ENCODE measurements at regions not wholly inside any gene's neighbourhood (a gene's known extent, or its start where the extent isn't known, plus 50 kb on each side); places are given as distances from the start of the nearest gene placed in this dataset.

GRCh38 chr11:69562816-69563215 lies 78.1 kb upstream of the CCND1 start:
- DNase-seq (ENCODE audit: low spot score), result no peak
- intact Hi-C loops (cut with micrococcal nuclease), result no loop called here
- Mint-ChIP-seq H3K4me1 (ENCODE audit: low read depth) (peaks cover 18% of the 10 kb centered on the region), H3K27ac (no peak overlapping the region), H3K36me3 (ENCODE audit: low read depth) (no peaks in the 10 kb centered on the region), H3K4me3 (no peak overlapping the region), H3K27me3 (ENCODE audit: insufficient read depth) (peaks cover 15% of the 10 kb centered on the region), H3K9me3 (no peaks in the 10 kb centered on the region)

DNA sequence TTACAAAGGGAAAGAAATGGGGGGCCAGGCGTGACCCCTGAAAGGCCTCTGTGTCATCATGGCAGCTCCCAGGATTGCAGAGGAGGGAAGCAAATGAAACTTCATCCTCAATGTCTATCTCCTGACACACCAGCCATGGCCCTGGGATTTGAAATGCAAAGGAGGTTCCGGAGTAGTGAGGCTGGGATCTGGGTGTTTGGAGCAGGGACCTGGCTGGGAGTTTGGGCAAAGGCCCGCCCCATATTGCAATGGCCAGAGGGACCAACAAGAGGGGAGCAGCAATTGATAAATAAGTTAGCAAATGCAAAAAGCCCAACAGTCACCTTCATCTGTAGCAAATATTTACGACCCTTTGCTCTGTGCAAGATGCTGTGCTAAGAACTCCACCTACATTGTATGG lies 77.7 kb upstream of the CCND1 start:
- Mint-ChIP-seq H3K27me3 (ENCODE audit: insufficient read depth) (peaks cover 15% of the 10 kb centered on the region), H3K9me3 (no peaks in the 10 kb centered on the region), H3K36me3 (ENCODE audit: low read depth) (no peaks in the 10 kb centered on the region), H3K27ac (no peak overlapping the region), H3K4me1 (ENCODE audit: low read depth) (peaks cover 14% of the 10 kb centered on the region), H3K4me3 (no peak overlapping the region)
- intact Hi-C loops (cut with micrococcal nuclease), result no loop called here
- DNase-seq (ENCODE audit: low spot score), result no peak

DNA sequence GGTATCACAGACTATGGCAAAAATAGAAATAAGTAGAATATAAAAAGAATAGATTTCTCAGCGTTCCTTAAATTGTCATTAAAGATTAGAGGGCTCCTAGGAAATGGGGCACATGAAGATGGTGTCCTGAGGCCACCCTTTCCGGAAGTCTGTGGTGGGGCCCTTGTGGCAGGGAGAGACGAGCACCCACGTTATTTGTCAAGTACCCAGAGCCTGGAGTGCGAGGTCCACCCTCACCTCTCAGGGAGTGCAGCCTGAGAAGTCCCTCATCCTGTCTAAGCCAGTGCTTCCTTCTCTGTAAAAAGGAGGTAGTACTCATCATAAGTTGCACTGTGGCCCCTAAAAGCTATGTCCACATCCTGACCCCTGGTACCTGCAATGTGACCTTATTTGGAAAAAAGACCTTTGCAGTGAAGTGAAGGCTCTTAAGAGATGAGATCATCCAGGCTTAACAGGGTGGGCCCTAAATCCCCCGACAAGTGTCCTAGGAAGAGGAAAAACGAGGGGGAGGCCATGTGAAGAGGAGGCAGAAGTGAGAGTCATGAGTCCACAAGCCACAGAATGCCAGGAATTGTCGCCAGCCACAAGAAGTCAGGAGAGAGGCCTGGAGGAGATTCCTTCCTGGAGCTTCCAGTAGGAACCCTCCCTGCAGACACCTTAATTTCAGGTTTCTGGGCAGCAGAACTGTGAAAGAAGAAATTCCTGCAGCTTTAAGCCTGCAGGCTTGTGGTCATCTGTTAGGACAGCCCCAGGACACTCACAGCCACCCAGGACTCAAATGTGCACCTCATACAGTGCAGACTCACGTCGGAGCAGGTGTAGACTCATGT lies 76.8 kb upstream of the CCND1 start:
- Mint-ChIP-seq H3K36me3 (ENCODE audit: low read depth) (no peaks in the 10 kb centered on the region), H3K4me3 (no peak overlapping the region), H3K27ac (no peak overlapping the region), H3K4me1 (ENCODE audit: low read depth) (peaks cover 5% of the 10 kb centered on the region), H3K9me3 (no peaks in the 10 kb centered on the region), H3K27me3 (ENCODE audit: insufficient read depth) (peaks cover 15% of the 10 kb centered on the region)
- DNase-seq (ENCODE audit: low spot score), result no peak
- intact Hi-C loops (cut with micrococcal nuclease), result no loop called here

- no peaks in the 10 kb centered on the region for H3K9me3 Mint-ChIP-seq
- H3K27me3 Mint-ChIP-seq (ENCODE audit: insufficient read depth), result peaks cover 4% of the 10 kb centered on the region
- H3K4me3 Mint-ChIP-seq, result no peak overlapping the region
- no peaks in the 10 kb centered on the region for H3K36me3 Mint-ChIP-seq (ENCODE audit: low read depth)
- H3K4me1 Mint-ChIP-seq (ENCODE audit: low read depth), result no peaks in the 10 kb centered on the region
- no peak overlapping the region for H3K27ac Mint-ChIP-seq
- intact Hi-C loops (cut with micrococcal nuclease), result no loop called here
- no peak for DNase-seq (ENCODE audit: low spot score)
Measured at GRCh38 chr11:69566001-69566400, 75.0 kb upstream of the CCND1 start.

DNA sequence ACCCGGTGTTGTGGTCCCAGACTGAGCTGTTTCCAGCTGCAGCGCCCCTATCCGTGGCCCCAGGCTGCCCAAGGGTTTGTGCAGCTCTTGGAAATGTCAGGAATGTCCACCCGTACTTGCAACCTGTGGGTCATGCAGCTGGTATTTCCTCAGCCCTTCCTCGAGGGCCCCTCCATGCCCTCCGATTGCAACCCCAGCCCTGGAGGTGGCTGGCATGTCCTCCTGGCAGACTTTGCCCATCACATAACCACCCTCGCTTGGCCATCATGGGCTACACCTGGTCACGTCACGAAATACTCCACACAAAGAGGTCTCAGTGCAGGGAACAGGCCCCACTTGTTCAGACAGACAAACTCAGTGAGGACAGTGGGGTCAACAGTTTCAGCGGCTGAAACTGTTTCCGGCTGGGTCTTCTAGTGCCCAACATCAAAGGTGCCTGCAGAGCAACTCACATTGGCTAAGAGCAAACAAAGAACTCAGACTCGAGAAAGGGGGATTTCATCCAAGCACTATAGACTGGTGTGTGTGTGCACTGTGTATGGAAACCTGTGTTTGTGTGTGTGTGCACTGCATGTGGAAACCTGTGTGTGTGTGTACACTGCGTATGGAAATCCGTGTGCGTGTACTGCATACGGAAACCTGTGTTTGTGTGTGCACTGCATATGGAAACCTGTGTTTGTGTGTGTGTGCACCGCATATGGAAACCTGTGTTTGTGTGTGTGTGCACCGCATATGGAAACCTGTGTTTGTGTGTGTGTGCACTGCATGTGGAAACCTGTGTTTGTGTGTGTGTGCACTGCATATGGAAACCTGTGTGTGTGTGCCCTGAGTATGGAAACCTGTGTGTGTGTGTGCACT lies 72.8 kb upstream of the CCND1 start:
- H3K4me3 Mint-ChIP-seq, result no peak overlapping the region
- no peaks in the 10 kb centered on the region for H3K4me1 Mint-ChIP-seq (ENCODE audit: low read depth)
- DNase-seq (ENCODE audit: low spot score), result no peak
- no peak overlapping the region for H3K27ac Mint-ChIP-seq
- no peaks in the 10 kb centered on the region for H3K9me3 Mint-ChIP-seq
- no peaks in the 10 kb centered on the region for H3K36me3 Mint-ChIP-seq (ENCODE audit: low read depth)
- peaks cover 2% of the 10 kb centered on the region for H3K27me3 Mint-ChIP-seq (ENCODE audit: insufficient read depth)
- intact Hi-C loops (cut with micrococcal nuclease), result no loop called here

- intact Hi-C loops (cut with micrococcal nuclease), result no loop called here
Measured at GRCh38 chr11:69568809-69569097, 72.2 kb upstream of the CCND1 start.

GRCh38 chr11:69569306-69570200 lies 71.4 kb upstream of the CCND1 start:
- H3K4me3 Mint-ChIP-seq, result no peak overlapping the region
- DNase-seq (ENCODE audit: low spot score), result no peak
- H3K4me1 Mint-ChIP-seq (ENCODE audit: low read depth), result no peaks in the 10 kb centered on the region
- H3K27me3 Mint-ChIP-seq (ENCODE audit: insufficient read depth), result peaks cover 2% of the 10 kb centered on the region
- no peaks in the 10 kb centered on the region for H3K9me3 Mint-ChIP-seq
- no peak overlapping the region for H3K27ac Mint-ChIP-seq
- intact Hi-C loops (cut with micrococcal nuclease), result no loop called here
- no peaks in the 10 kb centered on the region for H3K36me3 Mint-ChIP-seq (ENCODE audit: low read depth)

More at GRCh38 chr11:69568809-69569097, 72.2 kb upstream of the CCND1 start:
- no peak overlapping the region for H3K4me3 Mint-ChIP-seq
- no peaks in the 10 kb centered on the region for H3K4me1 Mint-ChIP-seq (ENCODE audit: low read depth)
- no peaks in the 10 kb centered on the region for H3K9me3 Mint-ChIP-seq
- H3K27me3 Mint-ChIP-seq (ENCODE audit: insufficient read depth), result peaks cover 2% of the 10 kb centered on the region
- H3K27ac Mint-ChIP-seq, result no peak overlapping the region
- no peaks in the 10 kb centered on the region for H3K36me3 Mint-ChIP-seq (ENCODE audit: low read depth)
- no peak for DNase-seq (ENCODE audit: low spot score)

- Mint-ChIP-seq H3K4me1 (ENCODE audit: low read depth) (no peaks in the 10 kb centered on the region), H3K27ac (no peak overlapping the region), H3K9me3 (no peaks in the 10 kb centered on the region), H3K4me3 (no peak overlapping the region), H3K27me3 (ENCODE audit: insufficient read depth) (peaks cover 12% of the 10 kb centered on the region), H3K36me3 (ENCODE audit: low read depth) (no peaks in the 10 kb centered on the region)
- intact Hi-C loops (cut with micrococcal nuclease), result no loop called here
- DNase-seq (ENCODE audit: low spot score), result no peak
Measured at GRCh38 chr11:69572233-69572860, 68.6 kb upstream of the CCND1 start.

- Mint-ChIP-seq H3K27me3 (ENCODE audit: insufficient read depth) (peaks cover 15% of the 10 kb centered on the region), H3K4me3 (no peak overlapping the region), H3K4me1 (ENCODE audit: low read depth) (no peaks in the 10 kb centered on the region), H3K36me3 (ENCODE audit: low read depth) (no peaks in the 10 kb centered on the region), H3K27ac (no peak overlapping the region), H3K9me3 (no peaks in the 10 kb centered on the region)
- intact Hi-C loops (cut with micrococcal nuclease), result no loop called here
- no peak for DNase-seq (ENCODE audit: low spot score)
Measured at GRCh38 chr11:69572861-69573260, 68.1 kb upstream of the CCND1 start.

DNA sequence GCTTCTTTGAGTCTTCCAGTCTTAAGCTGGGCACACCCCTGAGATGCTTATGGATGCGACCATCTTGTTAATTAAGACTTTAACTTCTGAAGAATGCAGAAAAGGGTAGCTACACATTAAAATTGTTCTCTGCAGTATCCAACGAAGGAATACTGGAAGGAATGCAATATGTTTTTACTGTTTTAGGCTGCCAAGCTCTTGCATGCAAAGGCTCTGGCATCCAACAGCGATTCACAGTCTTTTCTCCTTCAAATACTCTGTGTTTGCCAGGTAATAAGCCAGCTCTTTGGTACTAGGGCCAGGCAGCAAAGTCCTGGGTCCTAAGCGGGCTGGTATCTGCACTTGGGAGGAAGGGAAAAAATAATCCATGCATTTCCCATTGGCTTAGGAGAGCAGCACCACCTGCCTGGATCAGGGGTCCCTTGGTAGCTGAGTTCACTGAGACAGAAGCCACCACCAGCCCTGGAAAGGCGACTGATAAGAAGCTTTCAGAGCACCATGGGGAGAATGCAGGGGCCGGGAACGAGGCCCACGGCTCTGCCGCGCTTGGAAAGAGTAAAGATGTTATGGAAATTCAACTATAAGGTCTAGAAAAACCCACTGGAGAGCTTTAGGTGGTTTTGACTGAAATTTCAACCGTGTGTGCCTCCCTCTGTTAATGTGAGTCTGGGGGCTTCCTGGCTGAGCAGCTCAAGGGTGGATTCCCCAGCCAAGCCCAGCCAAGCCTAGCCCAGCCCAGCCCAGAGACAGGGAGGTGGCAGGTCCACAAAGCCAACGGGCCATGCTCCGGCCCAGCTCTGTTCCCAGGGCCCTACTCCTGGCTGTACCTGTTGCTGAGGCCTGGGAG lies 67.0 kb upstream of the CCND1 start:
- no peaks in the 10 kb centered on the region for H3K36me3 Mint-ChIP-seq (ENCODE audit: low read depth)
- H3K27me3 Mint-ChIP-seq (ENCODE audit: insufficient read depth), result peaks cover 15% of the 10 kb centered on the region
- intact Hi-C loops (cut with micrococcal nuclease), result no loop called here
- DNase-seq (ENCODE audit: low spot score), result no peak
- H3K4me1 Mint-ChIP-seq (ENCODE audit: low read depth), result no peaks in the 10 kb centered on the region
- no peak overlapping the region for H3K4me3 Mint-ChIP-seq
- H3K27ac Mint-ChIP-seq, result no peak overlapping the region
- H3K9me3 Mint-ChIP-seq, result no peaks in the 10 kb centered on the region

DNA sequence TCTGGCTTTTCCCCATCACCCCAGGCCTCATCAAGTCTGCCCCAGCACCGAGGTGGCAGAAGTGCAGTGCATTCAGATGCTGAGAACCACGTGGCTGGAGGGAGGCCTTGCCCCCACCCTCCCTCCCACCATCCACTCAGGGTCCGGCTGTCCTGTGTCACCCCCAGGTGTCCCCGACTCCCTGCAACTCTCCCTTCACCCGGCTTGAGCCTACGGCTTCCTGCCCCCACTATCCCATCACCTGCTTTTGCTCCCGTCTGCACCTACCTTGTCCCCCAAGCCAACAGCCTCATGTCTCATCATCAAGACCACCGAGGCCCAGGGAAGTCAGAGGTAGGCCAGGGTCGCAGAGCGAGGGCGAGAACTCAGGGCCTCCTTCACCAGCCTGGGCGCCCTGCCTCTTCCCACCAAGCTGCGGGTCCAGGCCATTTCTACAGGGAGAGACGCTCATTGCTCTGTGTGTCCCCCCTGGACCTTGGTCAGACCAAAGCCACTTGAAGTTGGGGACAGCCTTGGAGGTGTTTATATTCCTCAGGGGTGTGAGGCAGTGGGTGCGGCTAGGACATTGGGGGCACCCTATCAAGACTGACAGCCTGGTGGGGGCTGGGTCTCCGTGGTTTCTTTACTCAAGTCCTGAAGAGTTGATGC lies 66.2 kb upstream of the CCND1 start:
- H3K4me1 Mint-ChIP-seq (ENCODE audit: low read depth), result no peaks in the 10 kb centered on the region
- intact Hi-C loops (cut with micrococcal nuclease), result no loop called here
- peaks cover 15% of the 10 kb centered on the region for H3K27me3 Mint-ChIP-seq (ENCODE audit: insufficient read depth)
- no peaks in the 10 kb centered on the region for H3K9me3 Mint-ChIP-seq
- no peak overlapping the region for H3K4me3 Mint-ChIP-seq
- no peaks in the 10 kb centered on the region for H3K36me3 Mint-ChIP-seq (ENCODE audit: low read depth)
- DNase-seq (ENCODE audit: low spot score), result no peak
- no peak overlapping the region for H3K27ac Mint-ChIP-seq

Data from activated T-helper 1 cell treated with anti-CD3 and anti-CD28 coated beads, Interleukin-12 subunit alpha, Interleukin-12 subunit beta, Interleukin-2, Interleukin-4 antibody, amounts not matched to agents 30 ng/mL and 10 ng/mL and 1 ng/mL, durations not matched to agents 14 hours and 24 hours and 36 hours (primary cell).